ENCODE measurements at regions not wholly inside any gene's neighbourhood (a gene's known extent, or its start where the extent isn't known, plus 50 kb on each side); places are given as distances from the start of the nearest gene placed in this dataset.

DNA sequence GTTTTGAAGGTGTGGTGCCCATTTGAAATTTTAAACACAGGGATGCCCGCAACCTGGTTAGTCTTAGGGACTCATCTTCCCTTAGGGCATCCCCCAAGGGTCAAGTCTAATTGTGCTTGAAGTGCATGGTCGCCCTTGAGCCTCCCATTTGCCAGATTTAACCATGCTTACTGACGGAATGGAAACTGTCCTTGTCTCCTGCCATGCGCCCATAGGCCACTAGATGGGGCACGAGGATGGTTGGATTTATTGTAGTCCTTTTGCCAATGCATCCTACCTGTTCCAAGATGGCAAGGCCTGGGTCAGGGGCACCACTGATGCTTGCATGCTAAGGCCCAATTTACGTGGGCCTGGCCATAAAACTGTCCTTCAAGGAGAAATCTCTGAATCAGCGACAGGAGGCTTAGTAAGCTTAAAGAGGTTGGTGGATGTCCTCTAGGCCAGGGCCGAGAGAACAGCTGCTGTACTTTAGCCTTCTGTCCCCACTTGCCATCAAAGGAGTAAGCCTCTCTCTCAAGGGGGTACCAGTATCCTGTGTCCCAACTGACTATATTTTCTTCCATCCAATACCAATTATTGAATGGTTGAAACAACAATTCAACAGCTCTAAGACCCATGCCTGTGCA lies 355.4 kb downstream of the OTOL1 start:
- TF ChIP-seq, protein P1, sequence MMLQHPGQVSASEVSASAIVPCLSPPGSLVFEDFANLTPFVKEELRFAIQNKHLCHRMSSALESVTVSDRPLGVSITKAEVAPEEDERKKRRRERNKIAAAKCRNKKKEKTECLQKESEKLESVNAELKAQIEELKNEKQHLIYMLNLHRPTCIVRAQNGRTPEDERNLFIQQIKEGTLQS (IDR thresholded peaks at IDR 0.05; ENCODE audit: borderline replicate concordance, extremely low read depth, low read depth, low read length): no peak
- TF ChIP-seq SUZ12 (IDR thresholded peaks at IDR 0.05; ENCODE audit: unreplicated experiment): no peak
